ENCODE measurements at regions not wholly inside any gene's neighbourhood (a gene's known extent, or its start where the extent isn't known, plus 50 kb on each side); places are given as distances from the start of the nearest gene placed in this dataset.

- Histone ChIP-seq H3K36me3 (replicated peaks in 1 of 2; ENCODE audit: control extremely low read depth in 1 of 2, control insufficient read depth in 1 of 2, extremely low read depth in 1 of 2, insufficient read depth in 2 of 2, low read length in 1 of 2) (no peaks in the 10 kb centered on the region), H2AFZ (ENCODE audit: insufficient read depth, low read depth, low read length, poor library complexity, severe bottlenecking) (no peak overlapping the region), H3K79me2 (ENCODE audit: control insufficient read depth, insufficient read depth, low read length) (no peaks in the 10 kb centered on the region), H3K4me2 (replicated peaks; ENCODE audit: low read depth, low read length, poor library complexity, severe bottlenecking) (no peak overlapping the region), H3K27me3 (replicated peaks in 1 of 4; ENCODE audit: control extremely low read depth in 1 of 4, control insufficient read depth in 3 of 4, insufficient read depth in 4 of 4, low read length in 3 of 4) (no peaks in the 10 kb centered on the region), H3K9ac (ENCODE audit: low read length) (no peak overlapping the region), H3K4me1 (ENCODE audit: control insufficient read depth in 2 of 2, insufficient read depth in 2 of 2, low read length in 2 of 2) (no peaks in the 10 kb centered on the region), H4K20me1 (ENCODE audit: control insufficient read depth, insufficient read depth, low read length, poor library complexity, severe bottlenecking) (no peaks in the 10 kb centered on the region), H3K9me3 (ENCODE audit: control extremely low read depth in 1 of 3, control insufficient read depth in 2 of 3, insufficient read depth in 1 of 3, low read length in 2 of 3) (no peaks in the 10 kb centered on the region), H3K27ac (ENCODE audit: low read length in 2 of 2) (no peak overlapping the region), H3K4me3 (ENCODE audit: control extremely low read depth in 1 of 5, extremely low read depth in 1 of 5, insufficient read depth in 1 of 5, low read depth in 2 of 5, low read length in 4 of 5) (no peak overlapping the region)
- intact Hi-C loops (cut with micrococcal nuclease), result no loop called here
- Mint-ChIP-seq H3K27me3 (peaks cover 20% of the 10 kb centered on the region), H3K27ac (no peak overlapping the region), H3K4me1 (no peaks in the 10 kb centered on the region), H3K9me3 (ENCODE audit: insufficient read depth) (no peaks in the 10 kb centered on the region), H3K4me3 (no peak overlapping the region)
- TF ChIP-seq CTCF (IDR thresholded peaks at IDR 0.05) (no peak), EZH2 (IDR thresholded peaks at IDR 0.05; ENCODE audit: borderline replicate concordance, insufficient read depth, low read depth, low read length, poor library complexity, severe bottlenecking) (no peak)
- WGBS (ENCODE audit: insufficient coverage), result 94% methylated on average over 5 of the region's 8 CpGs
- ATAC-seq (ENCODE audit: low read depth) (no peak), DNase-seq (no peak)
- POLR2A ChIA-PET, result no interaction called here
- CTCF ChIA-PET, result no interaction called here
Measured at GRCh38 chr17:13755851-13756250, 154.1 kb upstream of the HS3ST3A1 start.

GRCh38 chr17:13756763-13757162 is 155.0 kb upstream of the HS3ST3A1 start:
- H3K9me3 Mint-ChIP-seq (ENCODE audit: insufficient read depth), result no peaks in the 10 kb centered on the region
- Histone ChIP-seq H3K4me3 (ENCODE audit: control extremely low read depth in 1 of 5, extremely low read depth in 1 of 5, insufficient read depth in 1 of 5, low read depth in 2 of 5, low read length in 4 of 5) (no peak overlapping the region), H4K20me1 (ENCODE audit: control insufficient read depth, insufficient read depth, low read length, poor library complexity, severe bottlenecking) (no peaks in the 10 kb centered on the region), H3K4me2 (replicated peaks; ENCODE audit: low read depth, low read length, poor library complexity, severe bottlenecking) (no peak overlapping the region), H3K9me3 (ENCODE audit: control extremely low read depth in 1 of 3, control insufficient read depth in 2 of 3, insufficient read depth in 1 of 3, low read length in 2 of 3) (no peaks in the 10 kb centered on the region), H3K79me2 (ENCODE audit: control insufficient read depth, insufficient read depth, low read length) (no peaks in the 10 kb centered on the region), H3K27ac (ENCODE audit: low read length in 2 of 2) (no peak overlapping the region), H3K4me1 (ENCODE audit: control insufficient read depth in 2 of 2, insufficient read depth in 2 of 2, low read length in 2 of 2) (no peaks in the 10 kb centered on the region), H2AFZ (ENCODE audit: insufficient read depth, low read depth, low read length, poor library complexity, severe bottlenecking) (no peak overlapping the region), H3K9ac (ENCODE audit: low read length) (no peak overlapping the region), H3K27me3 (replicated peaks in 1 of 4; ENCODE audit: control extremely low read depth in 1 of 4, control insufficient read depth in 3 of 4, insufficient read depth in 4 of 4, low read length in 3 of 4) (no peaks in the 10 kb centered on the region), H3K36me3 (replicated peaks in 1 of 2; ENCODE audit: control extremely low read depth in 1 of 2, control insufficient read depth in 1 of 2, extremely low read depth in 1 of 2, insufficient read depth in 2 of 2, low read length in 1 of 2) (no peaks in the 10 kb centered on the region)
- ATAC-seq (ENCODE audit: low read depth) (no peak), DNase-seq (no peak)
- POLR2A ChIA-PET, result no interaction called here
- TF ChIP-seq EZH2 (IDR thresholded peaks at IDR 0.05; ENCODE audit: borderline replicate concordance, insufficient read depth, low read depth, low read length, poor library complexity, severe bottlenecking) (no peak), CTCF (IDR thresholded peaks at IDR 0.05) (no peak)
- no peak overlapping the region for H3K4me3 Mint-ChIP-seq
- no peaks in the 10 kb centered on the region for H3K4me1 Mint-ChIP-seq
- no peak overlapping the region for H3K27ac Mint-ChIP-seq
- CTCF ChIA-PET, result no interaction called here
- H3K27me3 Mint-ChIP-seq, result peaks cover 16% of the 10 kb centered on the region
- 67% methylated on average over 1 of the region's 2 CpGs for WGBS (ENCODE audit: insufficient coverage)
- intact Hi-C loops (cut with micrococcal nuclease), result no loop called here

Measured in B cell (primary cell).